HG03060 (cell line): ENCODE measurements at regions not wholly inside any gene's neighbourhood (a gene's known extent, or its start where the extent isn't known, plus 50 kb on each side); places are given as distances from the start of the nearest gene placed in this dataset.
"Not testable (repeated sequence)": the region's sequence is repeated elsewhere in the genome, so short reads cannot be mapped to it uniquely, and the experiment has no call there.

ENCODE experiments used
- ATAC-seq: cut with Tn5 transposase; IDR thresholded peaks from one replicate; pipeline ENCODE4 v1.9.1; 2021; ENCODE audit warnings: low read depth, moderate number of reproducible peaks; ENCODE audit not compliant: unreplicated experiment

DNA sequence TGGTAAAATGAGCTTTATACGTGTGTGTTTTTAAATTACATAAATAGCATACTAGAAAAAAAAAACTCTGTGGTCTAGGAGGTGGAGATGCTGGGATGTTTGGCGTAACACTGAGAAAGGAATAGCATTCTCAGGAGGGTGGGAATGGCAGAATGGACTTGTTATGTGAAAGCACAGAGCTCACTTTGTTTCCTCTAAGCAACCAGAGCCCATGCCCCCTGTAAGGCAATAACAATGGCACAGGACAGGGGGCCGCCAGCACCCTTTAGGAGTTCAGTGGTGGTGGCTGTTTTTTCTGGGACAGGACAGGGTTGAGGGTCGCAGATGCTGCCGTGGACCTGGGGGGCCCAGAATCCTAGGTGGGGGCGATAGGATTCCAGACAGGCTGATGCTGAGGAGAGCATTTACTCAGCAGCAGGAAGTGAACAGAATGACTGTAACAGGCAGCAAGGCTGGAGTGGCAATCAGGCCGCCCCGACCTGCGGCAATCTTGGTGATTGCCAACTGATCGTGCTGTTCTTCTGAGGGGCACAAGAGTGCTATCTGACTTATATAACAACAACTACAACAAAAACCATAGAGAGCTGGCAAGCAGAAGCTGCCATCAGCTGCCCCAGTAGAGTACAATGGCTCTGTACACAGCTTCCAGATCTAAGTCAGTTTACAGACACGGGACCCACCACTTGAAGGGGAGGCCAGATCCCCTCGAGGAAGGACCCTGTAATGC, 160.4 kb downstream of the UACA start:
- ATAC-seq, result no peak

DNA sequence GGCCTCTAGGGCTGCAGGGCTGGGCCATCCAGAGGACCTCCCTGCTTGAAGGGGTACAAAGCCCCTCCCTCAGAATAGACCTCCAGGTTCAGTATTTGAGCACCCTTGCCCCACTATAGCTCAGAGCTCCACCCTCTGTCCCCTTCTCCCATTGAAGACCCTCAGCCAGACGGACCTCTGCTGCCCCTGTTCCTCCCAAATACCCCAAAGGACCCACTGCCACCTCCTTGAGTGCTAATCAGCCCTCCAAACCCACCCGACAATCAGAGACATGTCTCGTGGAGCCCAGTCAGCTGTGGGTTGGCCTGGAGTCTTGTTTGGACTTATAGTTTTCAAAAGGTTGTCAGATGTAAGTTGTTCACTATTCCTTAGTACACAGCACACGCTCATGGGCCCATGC, 161.1 kb downstream of the UACA start:
- no peak for ATAC-seq

DNA sequence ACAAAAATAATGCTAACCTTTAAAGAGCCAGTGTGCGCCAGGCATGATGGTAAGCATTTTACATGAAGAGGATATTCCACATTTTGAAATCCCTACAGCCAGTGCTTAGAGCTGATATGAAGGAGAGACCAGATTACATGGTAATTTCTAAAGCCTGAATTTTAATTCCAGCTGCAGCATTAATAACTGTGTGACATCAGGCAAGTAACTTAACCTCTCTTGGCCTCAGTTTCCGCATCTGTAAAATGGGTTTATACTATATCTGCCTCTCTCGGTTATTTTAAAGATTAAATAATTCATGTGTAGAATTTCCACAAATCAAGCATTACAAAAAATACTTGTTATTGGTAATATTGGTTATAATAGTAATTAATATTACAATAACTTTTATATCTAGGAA, 165.4 kb downstream of the UACA start:
- ATAC-seq, result no peak

DNA sequence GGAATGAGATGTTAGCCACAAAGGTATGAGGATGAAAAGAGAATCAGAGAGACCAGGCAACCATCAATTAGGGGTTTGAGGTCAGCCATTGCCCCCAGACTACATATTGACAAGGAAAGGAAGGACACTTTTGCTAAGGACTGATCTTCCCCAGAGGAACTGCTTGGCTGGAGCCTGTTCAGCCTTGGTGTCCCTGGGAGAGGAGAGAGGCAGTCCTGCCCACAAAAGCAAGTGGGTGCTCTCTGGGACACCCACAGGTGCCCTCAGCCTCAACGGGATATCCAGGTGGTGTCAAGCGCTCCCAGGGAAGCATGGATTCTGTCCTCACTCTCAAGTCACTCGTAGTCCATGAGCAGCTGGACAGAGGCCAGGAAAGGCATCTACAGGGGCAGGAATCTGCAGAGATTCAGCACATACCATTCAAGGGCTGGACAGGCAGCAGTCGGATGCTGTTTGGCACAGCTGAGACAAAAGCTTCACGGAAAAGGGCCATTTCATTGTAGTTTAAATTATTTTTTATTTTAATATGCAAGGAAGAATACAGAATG, 166.2 kb downstream of the UACA start:
- no peak for ATAC-seq

DNA sequence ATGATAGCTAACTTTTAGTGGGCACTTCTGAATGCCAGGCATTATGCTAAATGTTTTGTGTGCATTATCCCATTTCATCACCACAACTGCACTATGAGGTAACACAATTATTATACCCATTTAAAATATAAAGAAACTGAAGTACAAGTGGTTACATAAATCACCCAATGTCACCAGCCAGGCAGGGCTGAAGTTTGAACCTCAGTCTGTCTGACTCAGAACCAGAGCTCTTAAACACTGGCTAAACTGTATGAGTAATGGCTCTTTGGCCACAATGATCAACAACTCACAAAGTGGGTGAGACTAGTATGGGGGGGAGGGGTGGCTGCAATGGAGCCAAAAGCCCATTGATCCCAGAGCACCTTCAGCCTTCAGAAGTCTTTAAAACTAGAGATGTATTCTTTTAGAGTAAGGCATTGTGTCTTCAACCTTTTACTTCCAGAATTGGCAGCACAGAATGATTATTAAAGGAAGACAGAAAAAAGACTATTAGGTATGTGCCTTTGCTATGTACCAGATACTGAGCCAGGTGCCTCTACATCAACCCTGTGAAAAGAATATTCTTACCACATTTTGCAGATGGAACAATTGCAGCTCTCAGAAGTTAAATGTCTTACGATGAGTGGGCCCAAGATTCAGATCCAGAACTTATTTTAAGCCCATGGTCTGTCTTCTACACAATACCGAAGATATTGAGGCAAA, 166.9 kb downstream of the UACA start:
- ATAC-seq, result no peak

DNA sequence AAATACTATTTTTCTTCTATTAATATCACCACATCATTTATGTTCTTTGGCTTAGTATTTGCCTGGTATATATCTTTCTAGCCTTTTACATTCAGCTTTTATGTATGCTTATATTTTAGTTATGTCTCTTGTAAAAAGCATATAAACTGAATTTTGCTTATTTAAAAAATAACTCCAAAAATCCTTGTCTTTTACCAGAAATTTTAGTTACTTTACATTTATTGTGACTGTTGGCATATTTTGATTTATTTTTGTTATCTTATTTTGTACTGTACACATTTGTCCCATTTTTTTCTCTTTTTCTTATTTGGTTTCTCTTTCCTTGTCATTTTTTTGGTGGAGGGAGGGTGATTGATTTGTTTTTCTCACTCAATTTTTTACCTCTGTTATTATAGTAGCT, 169.6 kb downstream of the UACA start:
- ATAC-seq, result no peak

DNA sequence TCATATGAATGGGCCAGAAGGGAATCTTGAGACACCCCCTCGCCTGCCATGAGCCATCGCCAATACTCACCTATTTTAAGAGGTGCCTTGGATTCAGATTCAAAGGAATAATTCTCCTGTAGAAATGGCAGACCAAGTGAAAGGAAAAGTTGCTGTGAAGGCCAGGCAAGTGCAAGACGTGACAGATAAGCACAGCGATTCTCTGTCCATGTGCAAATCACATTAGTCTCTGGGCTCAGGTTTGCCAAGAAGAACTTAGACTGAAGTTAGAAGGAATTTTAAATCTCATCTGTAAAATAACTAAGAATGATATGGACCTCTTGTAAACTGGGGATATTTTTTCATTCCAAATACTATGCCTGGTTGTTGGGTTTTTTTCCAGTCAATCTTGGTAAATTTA, 173.6 kb downstream of the UACA start:
- no peak for ATAC-seq

DNA sequence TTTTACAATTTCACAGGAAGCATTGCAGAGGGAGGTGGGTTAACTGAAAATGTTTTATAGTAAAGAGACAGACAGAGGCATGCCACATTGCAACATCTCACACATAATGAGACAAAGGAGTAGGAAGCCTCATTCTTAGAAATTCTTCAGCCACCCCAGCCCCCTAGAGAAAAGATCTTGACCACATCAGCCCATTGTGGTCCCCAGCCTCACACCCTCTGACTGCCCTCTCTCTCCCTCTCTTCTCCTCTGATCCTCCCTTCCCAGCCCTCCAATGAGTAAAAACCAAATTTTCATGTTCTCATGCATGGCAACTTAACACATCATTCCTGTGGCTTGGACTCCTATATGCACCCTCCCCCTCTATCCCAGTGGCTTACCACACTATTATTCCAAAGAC, 174.1 kb downstream of the UACA start:
- no peak for ATAC-seq

DNA sequence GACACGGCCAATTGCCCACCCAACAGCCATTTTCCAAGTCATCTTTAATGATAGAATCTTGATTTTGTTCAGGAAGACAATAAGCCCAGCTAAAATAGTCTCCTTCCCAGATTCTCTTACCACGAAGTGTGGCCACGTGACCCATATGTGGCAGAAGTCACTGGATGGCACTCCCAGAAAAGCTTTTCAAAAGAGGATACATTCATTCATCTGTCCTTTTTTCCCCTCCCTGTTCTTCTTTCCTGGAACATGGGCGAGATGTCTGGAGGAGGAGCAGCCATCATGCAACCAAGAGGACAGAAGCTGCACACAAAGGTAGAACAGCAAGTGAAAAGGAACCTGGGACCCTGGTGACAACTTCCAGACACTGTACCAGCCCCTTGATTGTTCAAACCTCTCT, 174.7 kb downstream of the UACA start:
- no peak for ATAC-seq

DNA sequence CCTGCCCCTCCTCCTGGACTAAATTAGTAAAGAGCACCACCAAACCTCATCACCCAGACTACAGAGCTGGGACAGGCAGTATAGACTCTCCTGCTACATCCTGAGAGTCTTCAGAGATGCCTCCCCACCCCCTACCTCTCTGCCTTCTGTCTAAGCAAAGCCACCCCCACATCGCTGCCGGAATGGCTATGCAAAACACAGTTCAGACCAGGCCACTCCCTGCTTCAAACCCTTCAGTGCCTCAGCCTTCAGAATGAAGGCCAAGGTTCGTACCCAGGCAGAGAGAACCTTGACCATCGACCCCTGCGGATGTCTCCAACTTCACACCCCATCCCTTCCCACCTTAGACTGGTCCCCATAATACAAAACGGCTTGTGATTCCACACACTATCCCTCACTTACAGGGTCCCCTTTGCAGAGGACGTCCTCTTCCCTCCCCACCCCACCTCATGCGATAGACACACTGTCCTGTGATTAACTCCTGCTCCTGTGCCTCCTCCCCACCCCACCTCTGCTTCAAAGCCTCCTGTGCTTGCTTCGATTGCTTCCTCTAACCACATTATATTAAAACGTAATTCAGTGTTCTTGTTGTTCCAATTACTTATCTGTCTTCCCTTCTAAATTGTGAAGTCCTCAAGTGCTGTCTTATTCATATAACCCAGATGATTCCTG, 175.3 kb downstream of the UACA start:
- ATAC-seq, result no peak

DNA sequence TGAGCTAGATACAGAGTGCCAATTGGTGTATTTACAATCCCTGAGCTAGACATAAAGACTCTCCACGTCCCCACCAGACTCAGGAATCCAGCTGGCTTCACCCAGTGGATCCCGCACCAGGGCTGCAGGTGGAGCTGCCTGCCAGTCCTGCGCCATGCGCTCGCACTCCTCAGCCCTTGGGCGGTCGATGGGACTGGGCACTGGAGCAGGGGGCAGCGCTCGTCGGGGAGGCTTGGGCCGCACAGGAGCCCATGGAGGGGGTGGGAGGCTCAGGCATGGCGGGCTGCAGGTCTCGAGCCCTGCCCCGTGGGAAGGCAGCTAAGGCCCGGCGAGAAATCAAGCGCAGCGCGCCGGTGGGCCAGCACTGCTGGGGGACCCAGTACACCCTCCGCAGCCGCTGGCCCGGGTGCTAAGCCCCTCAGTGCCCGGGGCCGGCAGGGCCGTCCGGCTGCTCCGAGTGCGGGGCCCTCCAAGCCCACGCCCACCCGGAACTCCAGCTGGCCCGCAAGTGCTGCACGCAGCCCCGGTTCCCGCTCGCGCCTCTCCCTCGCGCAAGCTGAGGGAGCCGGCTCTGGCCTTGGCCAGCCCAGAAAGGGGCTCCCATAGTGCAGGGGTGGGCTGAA, 176.2 kb downstream of the UACA start:
- ATAC-seq, result not testable (repeated sequence)

DNA sequence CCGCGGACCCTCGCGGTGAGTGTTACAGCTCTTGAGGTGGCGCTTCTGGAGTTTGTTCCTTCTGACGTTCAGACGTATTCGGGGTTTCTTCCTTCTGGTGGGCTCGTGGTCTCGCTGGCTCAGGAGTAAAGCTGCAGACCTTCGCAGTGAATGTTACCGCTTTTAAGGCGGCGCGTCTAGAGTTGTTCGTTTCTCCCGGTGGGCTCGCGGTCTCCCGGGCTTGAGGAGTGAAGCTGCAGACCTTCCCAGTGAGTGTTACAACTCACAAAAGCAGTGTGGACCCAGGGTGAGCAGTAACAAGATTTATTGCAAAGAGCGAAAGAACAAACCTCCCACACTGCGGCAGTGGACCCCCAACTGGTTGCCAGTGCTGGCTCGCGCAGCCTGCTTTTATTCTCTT, 177.1 kb downstream of the UACA start:
- no peak for ATAC-seq

DNA sequence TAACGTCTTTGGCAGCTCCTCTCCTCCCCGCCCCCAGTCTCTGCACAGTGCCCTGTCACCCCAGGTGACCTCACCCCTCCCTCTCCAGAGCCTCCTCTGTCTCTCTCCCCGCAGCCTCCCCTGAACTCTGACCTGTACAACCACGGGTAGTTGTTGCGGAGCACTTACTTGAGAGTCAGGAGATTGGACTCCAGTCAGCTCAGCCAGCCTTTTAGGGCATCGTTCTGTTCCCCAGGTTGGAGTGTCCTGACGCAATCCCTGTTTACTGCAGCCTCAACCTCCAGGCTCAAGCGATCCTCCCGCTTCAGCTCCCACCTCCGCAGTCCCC, 177.7 kb downstream of the UACA start:
- ATAC-seq, result no peak

DNA sequence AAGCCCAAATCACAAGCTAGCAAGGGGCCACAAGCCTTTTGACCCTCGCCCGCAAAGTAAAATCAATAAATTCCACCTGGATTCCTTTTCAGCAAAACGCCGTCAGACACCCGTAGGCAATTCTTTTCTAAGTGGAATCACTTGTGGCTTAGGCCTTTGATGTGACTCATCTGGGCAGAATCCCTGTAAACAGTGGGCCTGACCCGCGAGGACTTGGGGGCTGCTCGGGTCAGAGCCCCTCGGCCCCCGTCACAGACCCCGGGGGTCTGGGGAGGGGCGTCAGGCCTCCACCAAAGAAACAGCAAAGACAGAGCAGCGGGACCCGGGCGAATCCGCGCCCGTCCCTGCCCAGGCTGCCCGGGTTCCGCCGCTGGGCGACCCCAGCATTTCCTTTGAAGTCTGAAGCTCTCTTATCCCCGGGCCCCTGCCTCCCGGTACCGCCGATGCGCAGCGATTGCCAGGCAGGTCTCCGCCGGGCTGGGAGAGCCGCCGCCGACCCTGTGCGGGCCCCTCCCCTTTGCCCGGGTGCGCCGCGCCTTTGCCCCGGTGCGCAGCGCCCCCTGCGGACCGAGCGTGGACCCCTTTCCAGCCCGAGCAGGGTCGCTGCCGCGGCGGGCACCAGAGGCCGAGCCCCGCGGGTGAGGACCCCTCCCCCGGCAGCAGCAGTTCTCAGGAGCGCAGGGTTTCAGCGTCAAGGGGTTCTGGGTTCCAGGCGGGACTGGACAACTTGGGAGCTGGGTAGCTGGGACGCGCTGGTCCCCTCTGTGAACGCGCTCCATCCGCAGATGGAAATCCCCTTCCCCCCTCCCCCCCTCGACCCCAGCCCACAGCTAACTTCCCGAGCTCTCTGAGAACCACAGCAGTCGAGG, 178.3 kb downstream of the UACA start:
- ATAC-seq, result no peak

DNA sequence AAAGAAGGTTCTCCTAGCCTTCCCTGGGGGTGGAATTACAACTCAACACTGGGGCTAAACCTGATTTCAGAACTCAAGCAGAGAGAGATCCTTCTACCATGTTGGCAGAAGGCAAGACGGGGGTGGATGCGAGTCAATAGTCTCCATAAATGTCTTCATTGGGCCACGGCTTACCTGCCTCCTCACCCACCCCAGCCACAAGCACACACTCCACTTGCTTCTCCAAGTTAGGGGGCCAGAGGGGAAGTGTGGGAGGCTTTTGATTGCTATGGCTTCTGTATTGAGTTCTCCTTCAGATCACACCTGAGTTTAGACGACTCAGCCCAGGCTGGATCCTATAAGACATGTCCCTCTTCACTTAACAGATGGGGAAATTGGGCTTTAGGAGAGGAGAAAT, 178.9 kb downstream of the UACA start:
- no peak for ATAC-seq

DNA sequence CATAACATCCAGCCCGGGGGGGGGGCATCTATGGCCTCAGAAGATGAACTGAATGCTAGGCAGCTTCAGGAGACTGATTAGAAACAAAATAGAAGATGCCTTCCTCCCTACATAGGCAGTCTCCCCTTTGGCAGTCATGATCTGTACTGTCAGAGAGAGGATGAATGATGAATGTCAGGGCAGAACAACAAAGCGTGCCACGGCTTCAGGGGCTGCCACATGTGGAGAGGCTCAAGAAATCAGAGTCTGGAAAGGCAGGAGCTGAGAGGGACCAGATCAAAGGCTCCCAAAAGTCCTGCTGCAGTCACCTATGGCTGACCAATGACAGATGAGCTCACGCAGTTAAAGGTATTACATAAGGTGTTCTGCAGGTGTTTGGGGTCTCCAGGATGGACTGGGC, 180.4 kb downstream of the UACA start:
- no peak for ATAC-seq

DNA sequence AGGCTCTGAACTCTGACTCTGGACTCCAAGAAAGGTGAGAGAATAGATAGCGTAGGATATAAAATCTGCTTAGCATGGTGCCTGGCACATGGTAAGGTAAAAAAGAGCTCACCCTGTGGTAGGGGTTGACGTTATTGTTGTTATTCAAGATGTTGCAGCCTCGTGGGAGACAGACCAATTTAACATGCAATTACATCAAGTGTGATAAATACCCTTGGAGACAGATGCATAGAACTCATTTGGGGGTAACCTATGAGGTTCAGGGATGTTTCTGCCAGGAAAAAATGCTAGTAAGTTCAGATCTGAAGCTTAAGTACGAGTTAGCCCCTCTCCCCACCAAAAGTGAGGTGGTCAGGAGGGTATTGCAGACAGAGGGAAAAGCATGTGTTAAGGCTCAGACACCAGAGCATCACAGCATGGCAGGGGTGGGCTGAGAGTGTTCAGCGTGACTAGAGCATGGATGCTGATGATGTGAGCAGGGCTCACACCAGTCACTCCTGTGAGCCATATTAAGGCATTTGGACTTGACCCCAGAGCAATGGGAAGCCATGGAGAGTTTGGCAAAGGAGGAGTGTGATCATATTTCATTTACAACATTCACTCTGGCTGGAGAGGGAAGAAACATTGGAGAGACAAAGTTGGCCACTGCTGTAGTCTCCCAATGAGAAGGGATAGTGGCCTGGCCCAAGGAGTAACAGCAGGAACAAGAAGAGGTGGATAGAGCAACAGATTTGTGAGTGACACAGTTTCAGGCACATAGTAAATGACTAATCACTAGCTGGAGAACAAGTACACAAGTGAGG, 181.0 kb downstream of the UACA start:
- no peak for ATAC-seq

DNA sequence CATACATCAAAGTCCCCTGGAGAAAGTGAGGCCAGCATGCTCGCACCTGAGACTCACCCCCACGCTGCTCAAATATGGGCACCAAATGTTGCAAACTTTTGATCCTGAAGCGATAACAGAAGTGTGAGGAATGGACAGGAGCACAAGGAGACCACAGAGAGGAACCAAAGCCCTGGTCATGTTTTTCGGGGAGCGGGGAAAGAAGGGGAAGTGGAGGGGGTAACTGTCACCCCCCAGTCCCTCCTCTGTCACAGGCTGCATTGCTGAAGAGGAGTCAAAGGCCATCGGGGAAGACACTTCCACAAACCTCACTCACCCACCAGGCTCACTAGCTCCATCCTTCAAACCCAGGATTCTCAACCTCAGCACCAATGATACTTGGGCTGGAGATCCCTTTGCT, 182.4 kb downstream of the UACA start:
- ATAC-seq, result no peak

DNA sequence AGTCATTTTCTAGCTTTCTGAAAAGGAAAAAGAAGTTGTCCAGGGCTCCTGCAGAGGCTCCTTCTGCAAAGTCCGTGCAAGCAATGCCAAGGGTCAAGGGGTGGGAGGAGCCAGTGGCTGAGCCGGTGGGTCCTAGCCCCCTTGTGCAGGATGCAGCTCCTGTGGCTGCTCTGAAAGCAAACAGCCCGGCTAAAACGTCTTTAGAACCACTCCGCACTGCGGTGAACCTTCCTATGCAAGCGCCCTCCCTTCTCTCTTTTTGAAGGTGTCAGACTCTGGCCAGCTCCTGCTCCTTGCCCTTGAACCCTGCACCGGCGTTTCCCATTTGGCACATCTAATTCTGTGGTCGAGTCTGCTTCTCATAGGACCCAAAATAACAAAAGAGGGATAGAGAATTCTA, 183.1 kb downstream of the UACA start:
- ATAC-seq, result no peak

DNA sequence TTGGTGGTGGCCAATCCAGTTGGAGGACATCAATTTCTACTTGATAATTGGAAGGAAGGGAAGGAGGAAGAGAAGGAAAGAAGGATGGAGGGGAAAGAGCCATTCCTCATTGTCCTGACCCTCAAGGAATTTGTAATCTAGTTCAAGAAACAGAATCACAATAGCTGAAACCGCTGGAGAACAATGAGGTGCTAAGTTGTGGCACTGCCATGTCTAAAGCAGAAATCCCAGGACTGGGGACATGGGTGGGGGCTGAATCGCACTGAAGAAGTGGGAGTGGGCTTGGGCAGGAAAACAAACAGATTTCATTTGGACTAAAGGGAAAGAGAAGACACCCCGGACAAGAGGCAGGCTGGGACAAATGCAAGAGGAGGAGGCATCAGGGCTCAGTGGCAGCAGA, 183.6 kb downstream of the UACA start:
- ATAC-seq, result no peak
